Kidney (tissue), 13 donors: ENCODE measurements at regions not wholly inside any gene's neighbourhood (a gene's known extent, or its start where the extent isn't known, plus 50 kb on each side); places are given as distances from the start of the nearest gene placed in this dataset.
A peak's percentile ranks its signal among the peaks of the same experiment; 100 is the strongest.

ENCODE experiments used
- DNase-seq, 5 donors: peaks; one replicate each; pipeline ENCODE4 v3.0.0-alpha.2; 2013 to 2020
- FAIRE-seq: peaks from 2 replicates; lab custom pipeline; 2012; peaks lifted over from hg19 to GRCh38; lab: Jason Lieb, UNC
- H3K27ac ChIP-seq, 2 donors: one replicate each; pipeline ENCODE4 v1.7.0; 2013; ENCODE audit warnings: low read depth in 2 of 2, low read length in 2 of 2, inconsistent platforms in 1 of 2
- H3K27me3 ChIP-seq: one replicate; pipeline ENCODE4 v1.7.1; 2013; ENCODE audit warnings: low read length, inconsistent platforms; ENCODE audit not compliant: control insufficient read depth, insufficient read depth
- H3K36me3 ChIP-seq, 3 donors: one replicate each; pipeline versions ENCODE4 v1.7.0 to v1.7.1; 2013; ENCODE audit warnings: low read length in 3 of 3, control low read depth in 1 of 3, inconsistent platforms in 1 of 3; ENCODE audit not compliant: insufficient read depth in 3 of 3, control insufficient read depth in 2 of 3
- H3K4me1 ChIP-seq, 3 donors: one replicate each; pipeline versions ENCODE4 v1.7.0 to v1.7.1; 2013; ENCODE audit warnings: low read length in 3 of 3, inconsistent platforms in 1 of 3, low read depth in 1 of 3; ENCODE audit not compliant: control insufficient read depth in 2 of 3, insufficient read depth in 2 of 3
- H3K4me3 ChIP-seq, 3 donors: one replicate each; pipeline versions ENCODE4 v1.7.0 to v1.8.1; 2013; ENCODE audit warnings: low read length in 3 of 3, control low read depth in 1 of 3, inconsistent platforms in 1 of 3
- H3K9ac ChIP-seq, 3 donors: one replicate each; pipeline versions ENCODE4 v1.7.0 to v1.7.1; 2013; ENCODE audit warnings: low read length in 3 of 3, control low read depth in 1 of 3, inconsistent platforms in 1 of 3
- H3K9me3 ChIP-seq, 3 donors: one replicate each; pipeline versions ENCODE4 v1.7.0 to v1.7.1; 2013; ENCODE audit warnings: low read length in 3 of 3, control low read depth in 1 of 3, inconsistent platforms in 1 of 3; ENCODE audit not compliant: control insufficient read depth in 2 of 3, insufficient read depth in 1 of 3
- intact Hi-C: fragments of 100-400 bp; cut with DNase I; formaldehyde crosslinking; loops from one replicate; pipeline ENCODE4 v1.11.1; 2022
- TF ChIP-seq, protein P1 (sequence below): IDR thresholded peaks from 3 replicates; pipeline ENCODE4 v1.5.1; 2012; ENCODE audit warnings: mild to moderate bottlenecking, moderate library complexity, borderline replicate concordance; ENCODE audit not compliant: insufficient read depth; ENCODE audit errors: extremely low read depth
- donor health status: control.
- donor health status: control.
- donor health status: control.
- donor health status: control.
- donor health status: control.
- donor health status: DM: yes; HTN: yes; CAD: no.
- donor health status: Normal renal cell carcinoma (clear cell type).

- Histone ChIP-seq H3K4me3 (no peak overlapping the region), H3K4me1 (no peaks in the 10 kb centered on the region), H3K27ac (no peak overlapping the region), H3K9me3 (no peaks in the 10 kb centered on the region), H3K36me3 (no peaks in the 10 kb centered on the region), H3K9ac (no peak overlapping the region), H3K27me3 (no peaks in the 10 kb centered on the region)
- FAIRE-seq (no peak), DNase-seq (peak in 1 of 5 donors; percentile 40)
- intact Hi-C loops = no loop called here
- TF ChIP-seq, protein P1, sequence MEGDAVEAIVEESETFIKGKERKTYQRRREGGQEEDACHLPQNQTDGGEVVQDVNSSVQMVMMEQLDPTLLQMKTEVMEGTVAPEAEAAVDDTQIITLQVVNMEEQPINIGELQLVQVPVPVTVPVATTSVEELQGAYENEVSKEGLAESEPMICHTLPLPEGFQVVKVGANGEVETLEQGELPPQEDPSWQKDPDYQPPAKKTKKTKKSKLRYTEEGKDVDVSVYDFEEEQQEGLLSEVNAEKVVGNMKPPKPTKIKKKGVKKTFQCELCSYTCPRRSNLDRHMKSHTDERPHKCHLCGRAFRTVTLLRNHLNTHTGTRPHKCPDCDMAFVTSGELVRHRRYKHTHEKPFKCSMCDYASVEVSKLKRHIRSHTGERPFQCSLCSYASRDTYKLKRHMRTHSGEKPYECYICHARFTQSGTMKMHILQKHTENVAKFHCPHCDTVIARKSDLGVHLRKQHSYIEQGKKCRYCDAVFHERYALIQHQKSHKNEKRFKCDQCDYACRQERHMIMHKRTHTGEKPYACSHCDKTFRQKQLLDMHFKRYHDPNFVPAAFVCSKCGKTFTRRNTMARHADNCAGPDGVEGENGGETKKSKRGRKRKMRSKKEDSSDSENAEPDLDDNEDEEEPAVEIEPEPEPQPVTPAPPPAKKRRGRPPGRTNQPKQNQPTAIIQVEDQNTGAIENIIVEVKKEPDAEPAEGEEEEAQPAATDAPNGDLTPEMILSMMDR = no peak
These were observed 80.8 kb upstream of the RNU2-1 start for GRCh38 chr17:43314611-43315011.

- intact Hi-C loops = no loop called here
- H3K9ac ChIP-seq = no peak overlapping the region
- TF ChIP-seq, protein P1 = no peak
- no peaks in the 10 kb centered on the region for H3K27me3 ChIP-seq
- no peak overlapping the region for H3K27ac ChIP-seq
- no peak overlapping the region for H3K4me3 ChIP-seq
- H3K36me3 ChIP-seq = no peaks in the 10 kb centered on the region
- H3K4me1 ChIP-seq = no peaks in the 10 kb centered on the region
- peak in 1 of 5 donors; percentile 23 for DNase-seq
- H3K9me3 ChIP-seq = no peaks in the 10 kb centered on the region
- no peak for FAIRE-seq
These were observed 78.2 kb upstream of the RNU2-1 start for GRCh38 chr17:43312011-43312410.

DNA sequence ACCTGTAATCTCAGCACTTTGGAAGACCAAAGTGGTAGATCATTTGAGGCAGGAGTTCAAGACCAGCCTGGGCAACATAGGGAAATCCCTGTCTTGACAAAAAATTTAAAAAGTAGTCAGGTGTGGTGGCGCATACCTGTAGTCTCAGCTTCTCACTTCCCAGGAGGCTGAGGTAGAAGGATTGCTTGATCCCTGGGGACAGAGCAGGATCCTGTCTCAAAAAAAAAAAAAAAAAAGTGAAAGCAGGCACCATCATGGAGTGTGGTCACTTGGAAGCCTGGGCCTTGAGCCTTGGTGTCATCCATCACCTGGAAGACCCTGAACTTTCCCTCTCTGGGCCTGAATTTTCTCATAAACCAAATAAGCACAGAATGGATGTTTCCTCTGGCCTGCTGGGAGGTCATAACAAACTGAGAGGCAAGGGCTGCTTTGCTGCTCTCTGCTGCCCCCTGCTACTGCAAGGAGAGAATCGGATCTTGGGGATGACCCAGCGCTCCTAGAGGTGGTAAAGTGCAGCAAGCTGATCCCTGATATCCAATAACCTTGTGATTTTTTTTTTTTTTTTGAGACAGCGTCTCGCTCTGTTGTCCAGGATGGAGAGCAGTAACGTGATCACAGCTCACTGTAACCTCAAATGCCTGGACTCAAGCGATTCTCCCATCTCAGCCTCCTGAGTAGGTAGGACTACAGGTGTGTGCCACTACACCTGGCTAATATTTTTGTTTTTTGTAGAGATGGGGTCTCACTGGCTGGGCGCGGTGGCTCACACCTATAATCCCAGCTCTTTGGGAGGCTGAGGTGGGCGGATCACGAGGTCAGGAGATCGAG is 75.9 kb upstream of the RNU2-1 start:
- TF ChIP-seq, protein P1 = no peak
- Histone ChIP-seq H3K9ac (no peak overlapping the region), H3K27me3 (no peaks in the 10 kb centered on the region), H3K4me1 (no peaks in the 10 kb centered on the region), H3K9me3 (no peaks in the 10 kb centered on the region), H3K36me3 (no peaks in the 10 kb centered on the region), H3K27ac (no peak overlapping the region), H3K4me3 (no peak overlapping the region)
- peak in 1 of 5 donors; percentile 33 for DNase-seq
- intact Hi-C loops = no loop called here
- no peak for FAIRE-seq
